ENCODE measurements at regions not wholly inside any gene's neighbourhood (a gene's known extent, or its start where the extent isn't known, plus 50 kb on each side); places are given as distances from the start of the nearest gene placed in this dataset.

DNA sequence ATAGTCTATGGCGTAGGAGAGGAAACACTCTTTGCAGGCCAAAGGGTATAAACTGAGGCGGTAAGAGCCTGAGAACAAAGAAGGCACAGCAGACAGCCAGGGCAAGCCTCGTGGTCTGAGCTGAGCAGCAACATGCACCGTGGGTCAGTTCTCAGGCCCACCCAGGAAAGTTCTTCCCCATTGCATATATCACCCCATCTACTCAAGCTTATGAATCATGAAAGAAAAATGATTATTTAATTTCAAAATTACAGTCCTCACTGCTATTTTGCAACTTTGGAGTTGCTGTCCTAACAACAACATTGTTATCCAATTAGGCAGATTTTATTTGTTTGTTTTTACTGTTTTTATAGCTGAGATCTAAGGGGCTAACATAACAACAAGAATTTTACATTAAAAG, 54.7 kb upstream of the RIOK3 start:
- Histone ChIP-seq H2BK120ac (ENCODE audit: low read depth, low read length, poor library complexity, severe bottlenecking) (no peak overlapping the region), H3K18ac (ENCODE audit: insufficient read length, low read depth, low read length) (no peak overlapping the region), H3K79me2 (ENCODE audit: insufficient read depth, low read length) (no peaks in the 10 kb centered on the region), H3K27me3 (ENCODE audit: insufficient read depth, low read length) (no peaks in the 10 kb centered on the region), H3K4me1 (ENCODE audit: insufficient read depth, low read length) (no peaks in the 10 kb centered on the region; the same call in 1 of the 2 replicates), H3K4me2 (ENCODE audit: insufficient read depth, insufficient read length, low read length) (no peak overlapping the region), H2BK20ac (ENCODE audit: low read depth, low read length, poor library complexity, severe bottlenecking) (no peak overlapping the region), H4K91ac (ENCODE audit: insufficient read length, low read depth, low read length) (no peak overlapping the region), H4K5ac (ENCODE audit: insufficient read length, low read depth, low read length) (no peak overlapping the region), H3K23me2 (ENCODE audit: insufficient read length, low read depth, low read length, poor library complexity, severe bottlenecking) (no peaks in the 10 kb centered on the region), H2AFZ (ENCODE audit: low read length) (no peak overlapping the region), H3K9me3 (ENCODE audit: control insufficient read depth, low read depth, low read length) (no peaks in the 10 kb centered on the region), H3K79me1 (ENCODE audit: insufficient read depth, low read depth, low read length, poor library complexity, severe bottlenecking) (no peaks in the 10 kb centered on the region), H3K27ac (ENCODE audit: insufficient read length, low read depth, low read length) (no peak overlapping the region), H4K8ac (replicated peaks; ENCODE audit: insufficient read length, low read depth, low read length) (no peak overlapping the region), H2BK12ac (ENCODE audit: insufficient read length, low read depth, low read length) (no peak overlapping the region), H3K56ac (ENCODE audit: insufficient read length, low read depth, low read length) (no peak overlapping the region), H3T11ph (ENCODE audit: low read length) (no peak overlapping the region), H2BK15ac (ENCODE audit: low read depth, low read length) (no peak overlapping the region), H2BK5ac (ENCODE audit: insufficient read length, low read length) (no peak overlapping the region), H3K14ac (ENCODE audit: insufficient read depth, low read length) (no peak overlapping the region), H3K4ac (ENCODE audit: low read depth, low read length) (no peak overlapping the region), H3K23ac (ENCODE audit: insufficient read length, low read depth, low read length) (no peak overlapping the region), H4K20me1 (ENCODE audit: control insufficient read depth, insufficient read depth, insufficient read length) (no peaks in the 10 kb centered on the region), H3K9ac (ENCODE audit: extremely low read depth, insufficient read length, low read length) (no peak overlapping the region), H2AK5ac (ENCODE audit: insufficient read length, low read length) (no peak overlapping the region)
- Mint-ChIP-seq H3K36me3 (ENCODE audit: insufficient read depth in 1 of 3, low read depth in 3 of 3) (peaks cover 3 to 5% (median 4%) of the 10 kb centered on the region in 3 experiments; a peak in 4 of 7 replicates), H3K9me3 (no peaks in the 10 kb centered on the region), H3K4me3 (no peak overlapping the region), H3K27ac (no peak overlapping the region), H3K27me3 (ENCODE audit: low read depth) (no peaks in the 10 kb centered on the region), H3K4me1 (peaks cover 26 to 28% of the 10 kb centered on the region in 2 experiments)
- WGBS (ENCODE audit: extremely low coverage, insufficient read length, low lambda C conversion rate) = no CpG with 5 or more reads among the region's 4 CpGs
- no peak for DNase-seq
- no peak for TF ChIP-seq CTCF (conservative IDR thresholded peaks at IDR 0.05)
